PFSK-1 (cell line): ENCODE measurements at regions not wholly inside any gene's neighbourhood (a gene's known extent, or its start where the extent isn't known, plus 50 kb on each side); places are given as distances from the start of the nearest gene placed in this dataset.

Experiments
- POLR2AphosphoS5 ChIP-seq: IDR thresholded peaks from 2 replicates; pipeline ENCODE4 v1.6.1; 2012; ENCODE audit warnings: low read depth, mild to moderate bottlenecking, control low read depth, low read length, moderate library complexity
- SIN3A ChIP-seq: IDR thresholded peaks from 2 replicates; pipeline ENCODE4 v1.6.1; 2012; ENCODE audit warnings: mild to moderate bottlenecking, low read length, moderate library complexity, borderline replicate concordance; ENCODE audit not compliant: insufficient read depth
- TAF1 ChIP-seq: IDR thresholded peaks from 2 replicates; pipeline ENCODE4 v1.6.1; 2012; ENCODE audit warnings: low read length, control low read depth, borderline replicate concordance; ENCODE audit not compliant: insufficient read depth
- TF ChIP-seq, protein P1 (sequence below), 2 experiments: IDR thresholded peaks; 2 replicates each; pipeline versions ENCODE4 v1.6.1 to v1.8.0; 2011 to 2012; ENCODE audit warnings: low read depth in 2 of 2, low read length in 2 of 2, control low read depth in 1 of 2, inconsistent platforms in 1 of 2, mild to moderate bottlenecking in 1 of 2, moderate library complexity in 1 of 2; ENCODE audit not compliant: insufficient read depth in 1 of 2

DNA sequence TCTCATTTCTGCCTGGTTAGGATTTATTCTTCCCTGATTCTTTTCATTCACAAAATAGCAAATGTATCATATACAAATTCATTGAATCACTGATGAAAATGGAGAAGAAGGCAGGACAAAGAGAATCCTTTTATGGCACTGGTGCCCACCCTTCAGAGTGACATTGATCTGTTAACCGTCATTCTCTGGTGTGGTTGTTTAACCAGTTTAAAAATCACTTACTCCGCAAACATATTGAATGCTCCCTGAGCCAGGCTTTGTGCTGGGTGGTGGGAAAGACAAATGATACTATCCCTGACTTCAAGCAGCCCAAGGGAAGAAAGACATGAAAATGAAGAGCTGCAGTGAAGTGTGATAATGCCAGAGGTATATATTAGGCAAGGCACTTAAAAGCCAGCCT is 187.5 kb upstream of the SLC38A2 start:
- TF ChIP-seq POLR2AphosphoS5 = no peak
- TF ChIP-seq, protein P1, sequence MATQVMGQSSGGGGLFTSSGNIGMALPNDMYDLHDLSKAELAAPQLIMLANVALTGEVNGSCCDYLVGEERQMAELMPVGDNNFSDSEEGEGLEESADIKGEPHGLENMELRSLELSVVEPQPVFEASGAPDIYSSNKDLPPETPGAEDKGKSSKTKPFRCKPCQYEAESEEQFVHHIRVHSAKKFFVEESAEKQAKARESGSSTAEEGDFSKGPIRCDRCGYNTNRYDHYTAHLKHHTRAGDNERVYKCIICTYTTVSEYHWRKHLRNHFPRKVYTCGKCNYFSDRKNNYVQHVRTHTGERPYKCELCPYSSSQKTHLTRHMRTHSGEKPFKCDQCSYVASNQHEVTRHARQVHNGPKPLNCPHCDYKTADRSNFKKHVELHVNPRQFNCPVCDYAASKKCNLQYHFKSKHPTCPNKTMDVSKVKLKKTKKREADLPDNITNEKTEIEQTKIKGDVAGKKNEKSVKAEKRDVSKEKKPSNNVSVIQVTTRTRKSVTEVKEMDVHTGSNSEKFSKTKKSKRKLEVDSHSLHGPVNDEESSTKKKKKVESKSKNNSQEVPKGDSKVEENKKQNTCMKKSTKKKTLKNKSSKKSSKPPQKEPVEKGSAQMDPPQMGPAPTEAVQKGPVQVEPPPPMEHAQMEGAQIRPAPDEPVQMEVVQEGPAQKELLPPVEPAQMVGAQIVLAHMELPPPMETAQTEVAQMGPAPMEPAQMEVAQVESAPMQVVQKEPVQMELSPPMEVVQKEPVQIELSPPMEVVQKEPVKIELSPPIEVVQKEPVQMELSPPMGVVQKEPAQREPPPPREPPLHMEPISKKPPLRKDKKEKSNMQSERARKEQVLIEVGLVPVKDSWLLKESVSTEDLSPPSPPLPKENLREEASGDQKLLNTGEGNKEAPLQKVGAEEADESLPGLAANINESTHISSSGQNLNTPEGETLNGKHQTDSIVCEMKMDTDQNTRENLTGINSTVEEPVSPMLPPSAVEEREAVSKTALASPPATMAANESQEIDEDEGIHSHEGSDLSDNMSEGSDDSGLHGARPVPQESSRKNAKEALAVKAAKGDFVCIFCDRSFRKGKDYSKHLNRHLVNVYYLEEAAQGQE (IDR thresholded peaks at IDR 0.05; ENCODE audit: insufficient read depth in 1 of 2, low read depth in 2 of 2, low read length in 2 of 2) = no peak
- no peak for TF ChIP-seq TAF1
- TF ChIP-seq SIN3A = no peak
